ENCODE measurements at regions not wholly inside any gene's neighbourhood (a gene's known extent, or its start where the extent isn't known, plus 50 kb on each side); places are given as distances from the start of the nearest gene placed in this dataset.

DNA sequence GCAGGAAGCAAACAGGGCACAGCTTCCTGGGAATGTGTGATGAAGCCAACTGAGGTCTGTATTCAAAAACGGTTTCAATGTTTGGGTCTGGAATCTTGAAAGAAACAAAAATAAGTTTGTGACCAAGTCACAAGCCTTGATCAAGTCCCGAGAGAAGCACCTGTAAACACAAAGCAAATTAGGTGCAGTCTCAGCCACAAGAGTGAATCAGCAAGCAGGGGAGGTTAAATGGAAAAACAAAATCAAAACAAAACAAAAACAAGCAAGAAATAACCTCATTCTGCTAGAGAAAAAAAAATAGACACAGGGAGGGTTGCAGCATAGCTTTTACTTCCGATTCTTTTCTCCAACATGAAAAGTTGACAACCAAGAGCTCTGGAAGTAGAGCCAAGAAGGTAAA is 201.7 kb downstream of the CLIC5 start:
- TF ChIP-seq EZH2 (IDR thresholded peaks at IDR 0.05; ENCODE audit: insufficient read depth, poor library complexity, severe bottlenecking) (no peak), EZH2phosphoT487 (IDR thresholded peaks at IDR 0.05; ENCODE audit: insufficient read depth, low read depth) (no peak)
